ENCODE measurements at regions not wholly inside any gene's neighbourhood (a gene's known extent, or its start where the extent isn't known, plus 50 kb on each side); places are given as distances from the start of the nearest gene placed in this dataset.

- Mint-ChIP-seq H3K9me3 (ENCODE audit: insufficient read depth) (no peaks in the 10 kb centered on the region), H3K4me1 (ENCODE audit: low read depth) (no peaks in the 10 kb centered on the region), H3K27ac (no peak overlapping the region), H3K4me3 (no peak overlapping the region), H3K36me3 (ENCODE audit: low read depth) (no peaks in the 10 kb centered on the region), H3K27me3 (ENCODE audit: low read depth) (no peaks in the 10 kb centered on the region)
- POLR2A ChIA-PET = no interaction called here
- ATAC-seq (no peak), DNase-seq (no peak)
- CTCF ChIA-PET = no interaction called here
These were observed 689.6 kb downstream of the MECOM start for GRCh38 chr3:168973897-168974296.

GRCh38 chr3:168973206-168973605 lies 690.3 kb downstream of the MECOM start:
- ChIA-PET POLR2A (no interaction called here), CTCF (no interaction called here)
- DNase-seq (no peak), ATAC-seq (no peak)
- Mint-ChIP-seq H3K27me3 (ENCODE audit: low read depth) (no peaks in the 10 kb centered on the region), H3K9me3 (ENCODE audit: insufficient read depth) (no peaks in the 10 kb centered on the region), H3K4me1 (ENCODE audit: low read depth) (no peaks in the 10 kb centered on the region), H3K36me3 (ENCODE audit: low read depth) (no peaks in the 10 kb centered on the region), H3K4me3 (no peak overlapping the region), H3K27ac (no peak overlapping the region)

GRCh38 chr3:168968609-168969008 lies 694.9 kb downstream of the MECOM start:
- no peaks in the 10 kb centered on the region for H3K36me3 Mint-ChIP-seq (ENCODE audit: low read depth)
- H3K9me3 Mint-ChIP-seq (ENCODE audit: insufficient read depth) = no peaks in the 10 kb centered on the region
- no peaks in the 10 kb centered on the region for H3K27me3 Mint-ChIP-seq (ENCODE audit: low read depth)
- no peak overlapping the region for H3K4me3 Mint-ChIP-seq
- no peak for DNase-seq
- no peak overlapping the region for H3K27ac Mint-ChIP-seq
- no peak for ATAC-seq
- H3K4me1 Mint-ChIP-seq (ENCODE audit: low read depth) = no peaks in the 10 kb centered on the region
- ChIA-PET CTCF (no interaction called here), POLR2A (no interaction called here)

GRCh38 chr3:168964736-168965135 lies 698.8 kb downstream of the MECOM start:
- ChIA-PET CTCF (no interaction called here), POLR2A (no interaction called here)
- Mint-ChIP-seq H3K9me3 (ENCODE audit: insufficient read depth) (no peaks in the 10 kb centered on the region), H3K4me3 (no peak overlapping the region), H3K36me3 (ENCODE audit: low read depth) (no peaks in the 10 kb centered on the region), H3K4me1 (ENCODE audit: low read depth) (no peaks in the 10 kb centered on the region), H3K27me3 (ENCODE audit: low read depth) (no peaks in the 10 kb centered on the region), H3K27ac (no peak overlapping the region)
- ATAC-seq (no peak), DNase-seq (no peak)

GRCh38 chr3:168961271-168961670 lies 702.2 kb downstream of the MECOM start:
- H3K4me3 Mint-ChIP-seq = no peak overlapping the region
- no peaks in the 10 kb centered on the region for H3K27me3 Mint-ChIP-seq (ENCODE audit: low read depth)
- no peaks in the 10 kb centered on the region for H3K9me3 Mint-ChIP-seq (ENCODE audit: insufficient read depth)
- no peak for DNase-seq
- H3K36me3 Mint-ChIP-seq (ENCODE audit: low read depth) = no peaks in the 10 kb centered on the region
- no peak for ATAC-seq
- H3K27ac Mint-ChIP-seq = no peak overlapping the region
- ChIA-PET POLR2A (no interaction called here), CTCF (no interaction called here)
- no peaks in the 10 kb centered on the region for H3K4me1 Mint-ChIP-seq (ENCODE audit: low read depth)

GRCh38 chr3:168959731-168960130 lies 703.8 kb downstream of the MECOM start:
- H3K9me3 Mint-ChIP-seq (ENCODE audit: insufficient read depth) = no peaks in the 10 kb centered on the region
- no peaks in the 10 kb centered on the region for H3K4me1 Mint-ChIP-seq (ENCODE audit: low read depth)
- ChIA-PET CTCF (no interaction called here), POLR2A (no interaction called here)
- H3K27me3 Mint-ChIP-seq (ENCODE audit: low read depth) = no peaks in the 10 kb centered on the region
- no peak overlapping the region for H3K27ac Mint-ChIP-seq
- no peak overlapping the region for H3K4me3 Mint-ChIP-seq
- no peak for DNase-seq
- no peaks in the 10 kb centered on the region for H3K36me3 Mint-ChIP-seq (ENCODE audit: low read depth)
- no peak for ATAC-seq

GRCh38 chr3:168958466-168958865 lies 705.0 kb downstream of the MECOM start:
- Mint-ChIP-seq H3K9me3 (ENCODE audit: insufficient read depth) (no peaks in the 10 kb centered on the region), H3K27me3 (ENCODE audit: low read depth) (no peaks in the 10 kb centered on the region), H3K36me3 (ENCODE audit: low read depth) (no peaks in the 10 kb centered on the region), H3K4me1 (ENCODE audit: low read depth) (no peaks in the 10 kb centered on the region), H3K27ac (no peak overlapping the region), H3K4me3 (no peak overlapping the region)
- no peak for DNase-seq
- CTCF ChIA-PET = no interaction called here
- ATAC-seq = no peak
- POLR2A ChIA-PET = no interaction called here

GRCh38 chr3:168956076-168956475 lies 707.4 kb downstream of the MECOM start:
- H3K4me3 Mint-ChIP-seq = no peak overlapping the region
- POLR2A ChIA-PET = no interaction called here
- CTCF ChIA-PET = no interaction called here

GRCh38 chr3:168952551-168952950 lies 711.0 kb downstream of the MECOM start:
- ATAC-seq = no peak
- no peaks in the 10 kb centered on the region for H3K9me3 Mint-ChIP-seq (ENCODE audit: insufficient read depth)
- no peak overlapping the region for H3K4me3 Mint-ChIP-seq
- CTCF ChIA-PET = no interaction called here
- POLR2A ChIA-PET = no interaction called here
- H3K27me3 Mint-ChIP-seq (ENCODE audit: low read depth) = no peaks in the 10 kb centered on the region
- H3K27ac Mint-ChIP-seq = no peak overlapping the region
- no peak for DNase-seq
- H3K36me3 Mint-ChIP-seq (ENCODE audit: low read depth) = no peaks in the 10 kb centered on the region
- no peaks in the 10 kb centered on the region for H3K4me1 Mint-ChIP-seq (ENCODE audit: low read depth)

More at GRCh38 chr3:168956076-168956475, 707.4 kb downstream of the MECOM start:
- no peaks in the 10 kb centered on the region for H3K36me3 Mint-ChIP-seq (ENCODE audit: low read depth)
- H3K9me3 Mint-ChIP-seq (ENCODE audit: insufficient read depth) = no peaks in the 10 kb centered on the region
- ATAC-seq (no peak), DNase-seq (no peak)
- H3K4me1 Mint-ChIP-seq (ENCODE audit: low read depth) = no peaks in the 10 kb centered on the region
- H3K27me3 Mint-ChIP-seq (ENCODE audit: low read depth) = no peaks in the 10 kb centered on the region
- no peak overlapping the region for H3K27ac Mint-ChIP-seq

- Mint-ChIP-seq H3K27me3 (ENCODE audit: low read depth) (no peaks in the 10 kb centered on the region), H3K36me3 (ENCODE audit: low read depth) (no peaks in the 10 kb centered on the region), H3K4me3 (no peak overlapping the region), H3K9me3 (ENCODE audit: insufficient read depth) (no peaks in the 10 kb centered on the region), H3K27ac (no peak overlapping the region), H3K4me1 (ENCODE audit: low read depth) (no peaks in the 10 kb centered on the region)
- ATAC-seq (no peak), DNase-seq (no peak)
- CTCF ChIA-PET = no interaction called here
- POLR2A ChIA-PET = no interaction called here
These were observed 711.6 kb downstream of the MECOM start for GRCh38 chr3:168951884-168952283.

GRCh38 chr3:168951368-168951767 lies 712.1 kb downstream of the MECOM start:
- H3K27me3 Mint-ChIP-seq (ENCODE audit: low read depth) = no peaks in the 10 kb centered on the region
- no peaks in the 10 kb centered on the region for H3K36me3 Mint-ChIP-seq (ENCODE audit: low read depth)
- ATAC-seq (no peak), DNase-seq (no peak)
- no peak overlapping the region for H3K27ac Mint-ChIP-seq
- no peaks in the 10 kb centered on the region for H3K4me1 Mint-ChIP-seq (ENCODE audit: low read depth)
- ChIA-PET POLR2A (no interaction called here), CTCF (no interaction called here)
- no peaks in the 10 kb centered on the region for H3K9me3 Mint-ChIP-seq (ENCODE audit: insufficient read depth)
- no peak overlapping the region for H3K4me3 Mint-ChIP-seq

- POLR2A ChIA-PET = no interaction called here
- no peaks in the 10 kb centered on the region for H3K27me3 Mint-ChIP-seq (ENCODE audit: low read depth)
These were observed 712.9 kb downstream of the MECOM start for GRCh38 chr3:168950622-168951021.

GRCh38 chr3:168939651-168940238 lies 723.8 kb downstream of the MECOM start:
- no peak for ATAC-seq

More at GRCh38 chr3:168950622-168951021, 712.9 kb downstream of the MECOM start:
- Mint-ChIP-seq H3K4me3 (no peak overlapping the region), H3K9me3 (ENCODE audit: insufficient read depth) (no peaks in the 10 kb centered on the region), H3K27ac (no peak overlapping the region), H3K4me1 (ENCODE audit: low read depth) (no peaks in the 10 kb centered on the region), H3K36me3 (ENCODE audit: low read depth) (no peaks in the 10 kb centered on the region)
- CTCF ChIA-PET = no interaction called here
- no peak for ATAC-seq
- no peak for DNase-seq

More at GRCh38 chr3:168939651-168940238, 723.8 kb downstream of the MECOM start:
- Mint-ChIP-seq H3K36me3 (ENCODE audit: low read depth) (no peaks in the 10 kb centered on the region), H3K4me1 (ENCODE audit: low read depth) (no peaks in the 10 kb centered on the region), H3K4me3 (no peak overlapping the region), H3K27ac (no peak overlapping the region), H3K9me3 (ENCODE audit: insufficient read depth) (no peaks in the 10 kb centered on the region), H3K27me3 (ENCODE audit: low read depth) (no peaks in the 10 kb centered on the region)
- DNase-seq = no peak
- CTCF ChIA-PET = no interaction called here
- POLR2A ChIA-PET = no interaction called here

Data from activated CD8-positive, alpha-beta T cell treated with anti-CD3 and anti-CD28 coated beads, Interleukin-2, amount 10 ng/mL, durations not matched to agents 7 days and 5 days (primary cell).